Calu3 (cell line): ENCODE measurements at regions not wholly inside any gene's neighbourhood (a gene's known extent, or its start where the extent isn't known, plus 50 kb on each side); places are given as distances from the start of the nearest gene placed in this dataset.

ENCODE experiments used
- BruUV-seq: library from RNA; stranded (reverse); fragments of 400-500 nt; replicated peaks from 2 replicates; lab custom pipeline; 2021; lab: Mats Ljungman, UMichigan
- CTCF ChIA-PET: fragments of 300-600 bp; sonication (Branson Sonifier 250); formaldehyde crosslinking; loops from one replicate; lab custom pipeline; 2022; ENCODE audit warnings: antibody characterized with exemption; lab: Charles Lee
- DNase-seq: peaks from one replicate; pipeline ENCODE4 v3.0.0; 2022
- H3K27ac Mint-ChIP-seq: one replicate; pipeline ENCODE4 v1.8.0; 2022; ENCODE audit warnings: mixed read lengths; ENCODE audit not compliant: unreplicated experiment
- H3K27me3 Mint-ChIP-seq: one replicate; pipeline ENCODE4 v1.8.0; 2022; ENCODE audit warnings: mixed read lengths; ENCODE audit not compliant: unreplicated experiment
- H3K36me3 Mint-ChIP-seq: one replicate; pipeline ENCODE4 v1.8.0; 2022; ENCODE audit warnings: mild to moderate bottlenecking, moderate library complexity, mixed read lengths; ENCODE audit not compliant: insufficient read depth, unreplicated experiment
- H3K4me1 Mint-ChIP-seq: one replicate; pipeline ENCODE4 v1.8.0; 2022; ENCODE audit warnings: mild to moderate bottlenecking, low read depth, mixed read lengths; ENCODE audit not compliant: unreplicated experiment
- H3K4me3 Mint-ChIP-seq: one replicate; pipeline ENCODE4 v1.8.0; 2022; ENCODE audit warnings: mild to moderate bottlenecking, low read depth, moderate library complexity, mixed read lengths; ENCODE audit not compliant: unreplicated experiment
- H3K9me3 Mint-ChIP-seq: one replicate; pipeline ENCODE4 v1.8.0; 2022; ENCODE audit warnings: low read depth, mixed read lengths; ENCODE audit not compliant: unreplicated experiment
- CTCF ChIP-seq: fragments of 200-600 bp; IDR thresholded peaks from one replicate; pipeline ENCODE4 v1.8.0; 2022; ENCODE audit warnings: antibody characterized with exemption; ENCODE audit not compliant: unreplicated experiment
- intact Hi-C: fragments of 100-400 bp; cut with micrococcal nuclease; formaldehyde crosslinking; loops from one replicate; pipeline ENCODE4 v1.10.0; 2022; ENCODE audit not compliant: unreplicated experiment

DNA sequence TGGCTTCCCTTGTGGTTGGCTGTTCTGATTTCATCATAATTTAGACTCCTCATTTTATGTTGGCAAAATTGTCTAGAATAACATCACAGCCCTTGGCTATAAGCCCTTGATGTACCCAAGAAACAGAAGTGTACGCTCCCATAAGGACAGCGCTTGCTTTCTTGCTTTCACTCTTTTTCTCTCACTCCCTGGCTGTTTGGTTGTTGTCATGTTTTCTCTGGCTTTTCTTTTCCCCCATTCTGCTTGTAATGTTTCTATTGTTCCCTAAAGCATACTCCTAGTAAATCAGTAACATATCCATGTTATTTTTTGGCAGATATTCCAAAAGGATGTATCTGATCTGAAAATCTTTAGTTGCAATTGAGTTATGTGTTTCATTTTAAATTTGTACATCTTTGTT, 530.5 kb downstream of the NOVA1 start:
- H3K4me1 Mint-ChIP-seq = no peaks in the 10 kb centered on the region
- no peak for DNase-seq
- no peaks in the 10 kb centered on the region for H3K27me3 Mint-ChIP-seq
- no TSS peak for BruUV-seq
- peaks cover 4% of the 10 kb centered on the region for H3K9me3 Mint-ChIP-seq
- no peak overlapping the region for H3K27ac Mint-ChIP-seq
- H3K36me3 Mint-ChIP-seq = no peaks in the 10 kb centered on the region
- no peak overlapping the region for H3K4me3 Mint-ChIP-seq
- no peak for TF ChIP-seq CTCF
- CTCF ChIA-PET = no interaction called here
- intact Hi-C loops = no loop called here

DNA sequence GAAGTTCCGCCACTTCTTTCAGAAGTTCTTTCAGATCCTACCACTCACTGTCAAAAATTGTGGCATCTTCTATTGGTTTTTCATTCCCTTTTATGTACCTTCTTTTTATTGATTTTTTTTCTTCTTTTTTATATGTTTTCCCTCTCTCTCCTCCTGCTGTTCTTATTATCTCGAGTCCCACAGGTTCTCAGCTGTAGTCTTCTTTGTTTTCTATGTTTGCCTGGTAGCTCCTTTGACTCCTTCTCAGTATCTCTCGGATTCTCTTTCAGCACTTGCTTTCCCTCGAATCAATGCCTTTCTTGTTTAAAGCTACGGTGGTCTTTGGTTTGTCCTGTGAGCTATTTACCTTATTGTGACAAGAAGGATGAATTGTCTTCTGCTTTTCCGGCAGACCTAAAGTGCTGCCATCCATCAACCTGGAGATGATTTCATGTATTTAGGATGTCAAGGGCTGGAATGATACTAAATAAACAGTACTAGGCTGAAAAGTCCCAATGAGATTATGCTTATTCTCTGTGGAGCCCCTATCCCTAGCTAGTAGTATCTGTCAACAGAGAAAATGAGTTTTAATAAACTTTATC, 541.7 kb downstream of the NOVA1 start:
- H3K36me3 Mint-ChIP-seq = no peaks in the 10 kb centered on the region
- no peak for TF ChIP-seq CTCF
- no peak overlapping the region for H3K27ac Mint-ChIP-seq
- peaks cover 12% of the 10 kb centered on the region for H3K9me3 Mint-ChIP-seq
- intact Hi-C loops = no loop called here
- CTCF ChIA-PET = interaction anchor here (0.5 kb wide), 1 partner anchor 176 kb away, joined by 3 read pairs; no protein-coding TSS in a partner anchor
- BruUV-seq = no TSS peak
- no peaks in the 10 kb centered on the region for H3K27me3 Mint-ChIP-seq
- DNase-seq = no peak
- no peak overlapping the region for H3K4me3 Mint-ChIP-seq
- no peaks in the 10 kb centered on the region for H3K4me1 Mint-ChIP-seq

DNA sequence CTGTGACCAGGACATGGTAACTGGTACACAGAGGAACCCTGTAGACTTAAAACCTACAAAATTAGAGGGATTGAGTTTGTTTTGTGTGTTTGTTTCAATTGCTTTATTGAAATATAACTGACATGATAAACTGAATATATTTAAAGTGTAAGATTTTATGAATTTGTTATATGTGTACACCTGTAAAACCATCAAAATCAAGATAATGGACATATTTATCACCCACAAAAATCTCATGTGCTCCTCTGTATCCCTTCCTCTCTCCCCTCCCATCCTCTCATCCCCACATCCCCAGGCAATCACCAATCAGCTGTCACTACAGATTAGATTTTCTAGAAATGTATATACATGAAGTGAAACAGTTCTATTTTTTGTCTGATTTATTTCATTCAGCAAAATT, 565.5 kb downstream of the NOVA1 start:
- H3K9me3 Mint-ChIP-seq = no peaks in the 10 kb centered on the region
- H3K4me1 Mint-ChIP-seq = no peaks in the 10 kb centered on the region
- intact Hi-C loops = no loop called here
- no peaks in the 10 kb centered on the region for H3K36me3 Mint-ChIP-seq
- H3K4me3 Mint-ChIP-seq = no peak overlapping the region
- no peak for TF ChIP-seq CTCF
- CTCF ChIA-PET = no interaction called here
- no TSS peak for BruUV-seq
- DNase-seq = no peak
- no peaks in the 10 kb centered on the region for H3K27me3 Mint-ChIP-seq
- H3K27ac Mint-ChIP-seq = no peak overlapping the region

GRCh38 chr14:26026384-26026783, 571.4 kb downstream of the NOVA1 start:
- intact Hi-C loops = no loop called here
- H3K27me3 Mint-ChIP-seq = no peaks in the 10 kb centered on the region
- no peak for DNase-seq
- CTCF ChIA-PET = no interaction called here
- no peak for TF ChIP-seq CTCF
- no peak overlapping the region for H3K4me3 Mint-ChIP-seq
- BruUV-seq = no TSS peak
- no peaks in the 10 kb centered on the region for H3K9me3 Mint-ChIP-seq
- no peaks in the 10 kb centered on the region for H3K36me3 Mint-ChIP-seq
- no peaks in the 10 kb centered on the region for H3K4me1 Mint-ChIP-seq
- H3K27ac Mint-ChIP-seq = no peak overlapping the region
